Hepatocyte (in vitro differentiated cells): ENCODE measurements at regions not wholly inside any gene's neighbourhood (a gene's known extent, or its start where the extent isn't known, plus 50 kb on each side); places are given as distances from the start of the nearest gene placed in this dataset.

ENCODE experiments used
- EZH2 ChIP-seq: fragments of 200-600 bp; sonication (generic); IDR thresholded peaks from 2 replicates; pipeline ENCODE4 v1.6.1; 2016; ENCODE audit warnings: antibody characterized with exemption, mild to moderate bottlenecking, borderline replicate concordance
- EZH2phosphoT487 ChIP-seq: fragments of 200-600 bp; sonication (generic); IDR thresholded peaks from one replicate; pipeline ENCODE4 v1.6.1; 2018; ENCODE audit warnings: antibody characterized with exemption, mild to moderate bottlenecking, low read depth, moderate library complexity; ENCODE audit not compliant: unreplicated experiment, severe bottlenecking
- TF ChIP-seq, protein P1 (sequence below): fragments of 200-600 bp; sonication (generic); IDR thresholded peaks from 2 replicates; pipeline ENCODE4 v1.5.1; 2016; ENCODE audit warnings: antibody characterized with exemption, mild to moderate bottlenecking; ENCODE audit not compliant: poor library complexity

DNA sequence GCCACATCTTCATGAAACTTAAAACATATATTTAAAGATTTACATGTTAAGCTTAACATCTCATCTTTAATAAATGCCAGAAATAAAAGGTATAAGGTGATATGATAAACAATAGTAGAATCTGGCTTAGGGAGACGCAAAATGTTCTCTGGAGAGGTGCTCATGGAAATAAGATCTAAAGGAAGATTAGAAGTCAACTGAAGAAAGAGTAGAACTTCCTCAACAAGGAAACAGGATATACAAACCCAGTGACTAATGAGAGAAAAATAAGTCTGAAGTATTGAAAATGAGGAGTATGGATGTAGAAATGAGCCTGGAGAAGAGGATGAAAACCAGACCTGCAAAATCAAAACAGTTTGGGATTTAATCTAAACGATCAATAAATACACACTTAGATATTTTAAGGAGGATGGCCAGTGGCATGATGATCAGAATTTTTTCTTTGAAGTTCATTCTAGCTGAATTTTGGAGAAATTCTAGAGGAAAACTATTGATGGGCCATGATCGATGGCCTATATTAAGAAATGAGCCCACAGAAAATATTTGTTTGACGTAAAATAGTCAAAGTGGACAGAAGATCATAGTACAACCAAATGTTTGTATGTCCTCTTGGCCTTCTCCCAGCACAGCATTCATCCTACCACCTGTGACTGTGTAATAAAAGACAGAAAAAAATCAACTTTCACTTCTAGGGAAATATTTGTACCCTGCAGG lies 387.9 kb upstream of the PTBP2 start:
- TF ChIP-seq, protein P1, sequence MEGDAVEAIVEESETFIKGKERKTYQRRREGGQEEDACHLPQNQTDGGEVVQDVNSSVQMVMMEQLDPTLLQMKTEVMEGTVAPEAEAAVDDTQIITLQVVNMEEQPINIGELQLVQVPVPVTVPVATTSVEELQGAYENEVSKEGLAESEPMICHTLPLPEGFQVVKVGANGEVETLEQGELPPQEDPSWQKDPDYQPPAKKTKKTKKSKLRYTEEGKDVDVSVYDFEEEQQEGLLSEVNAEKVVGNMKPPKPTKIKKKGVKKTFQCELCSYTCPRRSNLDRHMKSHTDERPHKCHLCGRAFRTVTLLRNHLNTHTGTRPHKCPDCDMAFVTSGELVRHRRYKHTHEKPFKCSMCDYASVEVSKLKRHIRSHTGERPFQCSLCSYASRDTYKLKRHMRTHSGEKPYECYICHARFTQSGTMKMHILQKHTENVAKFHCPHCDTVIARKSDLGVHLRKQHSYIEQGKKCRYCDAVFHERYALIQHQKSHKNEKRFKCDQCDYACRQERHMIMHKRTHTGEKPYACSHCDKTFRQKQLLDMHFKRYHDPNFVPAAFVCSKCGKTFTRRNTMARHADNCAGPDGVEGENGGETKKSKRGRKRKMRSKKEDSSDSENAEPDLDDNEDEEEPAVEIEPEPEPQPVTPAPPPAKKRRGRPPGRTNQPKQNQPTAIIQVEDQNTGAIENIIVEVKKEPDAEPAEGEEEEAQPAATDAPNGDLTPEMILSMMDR, result no peak
- TF ChIP-seq EZH2phosphoT487, result no peak
- no peak for TF ChIP-seq EZH2
